Endothelial cell of umbilical vein (primary cell): ENCODE measurements at regions not wholly inside any gene's neighbourhood (a gene's known extent, or its start where the extent isn't known, plus 50 kb on each side); places are given as distances from the start of the nearest gene placed in this dataset.

Source experiments
- EZH2 ChIP-seq: IDR thresholded peaks from 2 replicates; pipeline ENCODE4 v1.6.1; 2012; ENCODE audit warnings: borderline replicate concordance, low read depth, mild to moderate bottlenecking, moderate library complexity, low read length, inconsistent platforms; ENCODE audit not compliant: severe bottlenecking
- GATA2 ChIP-seq: IDR thresholded peaks from 2 replicates; pipeline ENCODE4 v1.7.0; 2011; ENCODE audit warnings: low read depth, mild to moderate bottlenecking, moderate library complexity, mixed read lengths, low read length; ENCODE audit not compliant: insufficient read length, insufficient read depth
- POLR2A ChIP-seq: IDR thresholded peaks from 2 replicates; pipeline ENCODE4 v1.6.1; 2012; ENCODE audit warnings: low read depth, mild to moderate bottlenecking, control low read depth, low read length
- POLR2AphosphoS5 ChIP-seq: IDR thresholded peaks from 2 replicates; pipeline ENCODE4 v1.6.1; 2012; ENCODE audit warnings: low read depth, mild to moderate bottlenecking, control low read depth, low read length, moderate library complexity; ENCODE audit not compliant: insufficient read depth
- TF ChIP-seq, protein P1 (sequence below), 2 donors: IDR thresholded peaks; 1 replicate in 1 of 2; 2 replicates in 1 of 2; pipeline ENCODE4 v1.5.1; 2011; ENCODE audit warnings: low read length in 2 of 2, mild to moderate bottlenecking in 2 of 2, moderate library complexity in 2 of 2, control low read depth in 1 of 2, inconsistent platforms in 1 of 2, low read depth in 1 of 2; ENCODE audit not compliant: insufficient read depth in 1 of 2; ENCODE audit errors: extremely low read depth in 1 of 2
- TF ChIP-seq, protein P2 (sequence below): IDR thresholded peaks from 2 replicates; pipeline ENCODE4 v1.6.1; 2011; ENCODE audit not compliant: insufficient read depth, insufficient read length

DNA sequence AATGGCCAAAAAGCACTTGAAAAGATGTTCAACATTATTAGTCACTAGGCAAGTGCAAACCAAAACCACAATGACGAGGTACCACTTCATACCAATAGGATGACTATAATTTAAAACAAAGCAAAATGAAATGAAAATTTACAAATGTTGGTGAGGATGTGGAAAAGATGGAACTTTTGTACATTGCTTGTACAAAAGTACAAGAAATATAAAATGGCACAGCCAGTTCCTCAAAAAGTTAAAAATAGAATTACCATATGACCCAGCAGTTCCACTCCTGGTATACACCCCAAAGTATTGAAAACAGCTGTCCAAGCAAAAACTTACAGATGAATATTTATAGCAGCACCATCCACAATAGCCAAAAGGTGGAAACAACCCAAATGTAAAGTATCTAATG lies 107.8 kb upstream of the XPO1 start:
- TF ChIP-seq, protein P1, sequence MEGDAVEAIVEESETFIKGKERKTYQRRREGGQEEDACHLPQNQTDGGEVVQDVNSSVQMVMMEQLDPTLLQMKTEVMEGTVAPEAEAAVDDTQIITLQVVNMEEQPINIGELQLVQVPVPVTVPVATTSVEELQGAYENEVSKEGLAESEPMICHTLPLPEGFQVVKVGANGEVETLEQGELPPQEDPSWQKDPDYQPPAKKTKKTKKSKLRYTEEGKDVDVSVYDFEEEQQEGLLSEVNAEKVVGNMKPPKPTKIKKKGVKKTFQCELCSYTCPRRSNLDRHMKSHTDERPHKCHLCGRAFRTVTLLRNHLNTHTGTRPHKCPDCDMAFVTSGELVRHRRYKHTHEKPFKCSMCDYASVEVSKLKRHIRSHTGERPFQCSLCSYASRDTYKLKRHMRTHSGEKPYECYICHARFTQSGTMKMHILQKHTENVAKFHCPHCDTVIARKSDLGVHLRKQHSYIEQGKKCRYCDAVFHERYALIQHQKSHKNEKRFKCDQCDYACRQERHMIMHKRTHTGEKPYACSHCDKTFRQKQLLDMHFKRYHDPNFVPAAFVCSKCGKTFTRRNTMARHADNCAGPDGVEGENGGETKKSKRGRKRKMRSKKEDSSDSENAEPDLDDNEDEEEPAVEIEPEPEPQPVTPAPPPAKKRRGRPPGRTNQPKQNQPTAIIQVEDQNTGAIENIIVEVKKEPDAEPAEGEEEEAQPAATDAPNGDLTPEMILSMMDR (IDR thresholded peaks at IDR 0.05; ENCODE audit: extremely low read depth in 1 of 2, insufficient read depth in 1 of 2, low read depth in 1 of 2, low read length in 2 of 2), result no peak
- TF ChIP-seq POLR2AphosphoS5 (no peak), EZH2 (no peak), POLR2A (no peak), GATA2 (no peak)
- TF ChIP-seq, protein P2, sequence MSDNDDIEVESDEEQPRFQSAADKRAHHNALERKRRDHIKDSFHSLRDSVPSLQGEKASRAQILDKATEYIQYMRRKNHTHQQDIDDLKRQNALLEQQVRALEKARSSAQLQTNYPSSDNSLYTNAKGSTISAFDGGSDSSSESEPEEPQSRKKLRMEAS, result no peak
